CD4-positive, alpha-beta T cell treated with Interleukin-6 at 100 ng/mL for 8 hours (primary cell): ENCODE measurements at regions not wholly inside any gene's neighbourhood (a gene's known extent, or its start where the extent isn't known, plus 50 kb on each side); places are given as distances from the start of the nearest gene placed in this dataset.
"Not testable (repeated sequence)": the region's sequence is repeated elsewhere in the genome, so short reads cannot be mapped to it uniquely, and the experiment has no call there.

Source experiments
- DNase-seq: peaks from one replicate; pipeline ENCODE4 v3.0.0-alpha.2; 2020; ENCODE audit warnings: mixed read lengths, low spot score

- DNase-seq = no peak
These were observed 245.8 kb downstream of the AACS start for GRCh38 chr12:125311050-125311449.

- no peak for DNase-seq
These were observed 247.2 kb downstream of the AACS start for GRCh38 chr12:125312471-125312870.

GRCh38 chr12:125314051-125314755, 249.0 kb downstream of the AACS start:
- DNase-seq = no peak

GRCh38 chr12:125315771-125316170, 250.5 kb downstream of the AACS start:
- DNase-seq = no peak

GRCh38 chr12:125320177-125320576, 254.9 kb downstream of the AACS start:
- no peak for DNase-seq

GRCh38 chr12:125324861-125325490, 259.7 kb downstream of the AACS start:
- DNase-seq = no peak

GRCh38 chr12:125329239-125330102, 264.2 kb downstream of the AACS start:
- DNase-seq = no peak

- peak; percentile 10 for DNase-seq
These were observed 265.6 kb downstream of the AACS start for GRCh38 chr12:125330645-125331341.

- DNase-seq = no peak
These were observed 266.3 kb downstream of the AACS start for GRCh38 chr12:125331342-125332052.

- DNase-seq = no peak
These were observed 267.7 kb downstream of the AACS start for GRCh38 chr12:125332900-125333299.

GRCh38 chr12:125336246-125336645, 271.0 kb downstream of the AACS start:
- no peak for DNase-seq

- no peak for DNase-seq
These were observed 275.6 kb downstream of the AACS start for GRCh38 chr12:125340791-125341190.

GRCh38 chr12:125341422-125341821, 276.2 kb downstream of the AACS start:
- DNase-seq = no peak

GRCh38 chr12:125343649-125344048, 278.4 kb downstream of the AACS start:
- no peak for DNase-seq

- DNase-seq = no peak
These were observed 281.1 kb downstream of the AACS start for GRCh38 chr12:125346362-125346761.

- no peak for DNase-seq
These were observed 286.6 kb downstream of the AACS start for GRCh38 chr12:125351788-125352187.

GRCh38 chr12:125353002-125353401, 287.8 kb downstream of the AACS start:
- not testable (repeated sequence) for DNase-seq

GRCh38 chr12:125353871-125354270, 288.6 kb downstream of the AACS start:
- no peak for DNase-seq

GRCh38 chr12:125355614-125356013, 290.4 kb downstream of the AACS start:
- no peak for DNase-seq

GRCh38 chr12:125356111-125356510, 290.9 kb downstream of the AACS start:
- no peak for DNase-seq

GRCh38 chr12:125357561-125357960, 292.3 kb downstream of the AACS start:
- no peak for DNase-seq

GRCh38 chr12:125360540-125360939, 295.3 kb downstream of the AACS start:
- DNase-seq = no peak
